Posterior vena cava (tissue), 2 donors: ENCODE measurements at regions not wholly inside any gene's neighbourhood (a gene's known extent, or its start where the extent isn't known, plus 50 kb on each side); places are given as distances from the start of the nearest gene placed in this dataset.
"Not testable (repeated sequence)": the region's sequence is repeated elsewhere in the genome, so short reads cannot be mapped to it uniquely, and the experiment has no call there.

Experiments used
- DNase-seq: peaks from one replicate; pipeline ENCODE4 v3.0.0-alpha.2; 2020; ENCODE audit warnings: low spot score
- intact Hi-C, 2 donors: fragments of 100-400 bp; cut with DNase I; formaldehyde crosslinking; loops; one replicate each; pipeline versions ENCODE4 v1.14.1 to v1.14.2; 2022 to 2023
- donor health status: DM: yes; HTN: yes; CAD: no.
- donor health status: DM: yes; HTN: yes; CAD: no.

DNA sequence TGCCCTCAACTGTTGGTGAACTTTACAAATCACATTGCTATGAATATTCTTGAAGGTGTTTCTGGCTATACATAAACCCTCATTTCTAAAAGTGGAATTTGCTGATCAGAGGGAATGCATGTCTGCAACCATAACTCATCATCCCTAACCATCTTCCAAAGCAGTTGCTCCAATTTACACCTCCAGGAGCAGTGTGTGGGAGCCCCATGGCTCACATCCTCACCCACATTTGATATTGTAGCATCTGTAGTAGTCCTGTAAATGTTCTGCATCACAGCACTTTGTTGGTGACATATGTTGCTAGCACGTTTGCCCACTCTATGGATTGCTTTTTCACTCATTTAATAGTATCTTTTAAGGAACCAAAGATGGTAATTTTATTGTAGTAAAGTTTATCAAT lies 183.8 kb upstream of the SMLR1 start:
- DNase-seq, result no peak
- intact Hi-C loops, result no loop called here

DNA sequence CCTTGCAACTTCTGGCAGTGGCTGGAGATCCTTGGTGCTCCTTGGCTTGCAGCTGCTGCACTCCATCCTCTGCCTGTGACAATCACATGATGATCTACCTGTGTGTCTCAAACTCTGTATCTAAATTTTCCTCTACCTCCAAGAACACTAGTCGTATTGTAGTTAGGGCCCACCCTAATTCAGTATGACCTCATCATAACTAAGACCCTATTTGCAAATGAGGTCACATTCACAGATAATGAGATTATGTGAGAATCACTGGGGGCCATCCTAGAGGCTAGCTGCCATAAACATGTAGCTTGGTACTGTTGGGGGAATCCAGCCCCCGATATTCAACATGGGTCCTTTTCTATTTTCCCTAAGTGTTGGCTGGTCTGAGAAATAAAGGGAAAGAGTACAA lies 183.0 kb upstream of the SMLR1 start:
- intact Hi-C loops, result no loop called here
- DNase-seq, result no peak

DNA sequence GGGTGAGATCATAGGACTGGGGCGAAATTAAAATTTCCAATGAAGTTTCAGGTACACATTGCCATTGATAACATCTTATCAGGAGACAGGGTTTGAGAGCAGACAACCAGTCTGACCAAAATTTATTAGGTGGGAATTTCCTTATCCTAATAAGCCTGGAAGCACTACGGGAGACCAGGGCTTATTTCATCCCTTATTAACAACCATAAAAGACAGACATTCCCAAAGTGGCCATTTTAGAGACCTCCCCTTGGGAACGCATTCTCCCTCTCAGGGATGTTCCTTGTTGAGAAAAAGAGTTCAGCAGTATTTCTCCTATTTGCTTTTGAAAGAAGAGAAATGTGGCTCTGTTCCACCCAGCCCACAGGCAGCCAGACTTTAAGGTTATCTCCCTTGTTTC lies 182.4 kb upstream of the SMLR1 start:
- DNase-seq, intact Hi-C loops: not testable (repeated sequence)

DNA sequence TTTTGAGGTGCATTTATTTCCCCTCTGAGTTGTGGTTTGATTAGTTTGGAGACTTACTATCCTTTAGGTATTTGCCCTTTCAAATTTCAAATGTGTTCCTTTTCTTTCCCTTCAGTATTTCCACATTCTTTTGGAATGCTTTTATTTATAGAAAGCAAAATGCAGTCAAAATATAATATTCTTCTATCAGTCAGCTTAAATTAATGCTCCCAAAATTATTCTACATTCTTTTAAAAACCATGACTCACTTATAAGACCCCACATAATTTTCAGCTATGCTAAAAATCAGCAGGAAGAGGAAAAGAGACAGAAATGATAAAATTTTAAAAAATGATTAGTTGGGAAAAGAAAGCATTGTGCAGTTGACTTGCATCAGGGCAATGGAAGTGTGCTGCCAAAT lies 180.0 kb upstream of the SMLR1 start:
- intact Hi-C loops, result no loop called here
- DNase-seq, result no peak

DNA sequence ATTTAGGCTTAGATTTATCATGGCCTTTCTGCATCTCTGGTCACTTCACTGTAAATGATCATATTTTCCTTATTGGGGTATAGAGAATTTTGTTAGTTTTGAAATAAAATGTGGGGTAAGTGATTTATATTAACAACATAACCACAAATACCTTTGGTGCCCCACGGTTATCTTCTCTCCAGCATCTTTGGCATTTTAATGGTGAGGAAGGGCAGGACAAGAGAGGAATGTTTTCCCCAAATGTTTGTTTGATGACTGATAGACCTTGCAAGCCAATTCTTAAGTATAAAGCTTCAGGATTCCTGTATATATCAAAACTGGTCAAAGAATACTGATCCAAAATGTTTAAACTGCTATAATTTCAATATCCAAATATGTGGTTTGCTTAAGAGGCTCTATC lies 171.6 kb upstream of the SMLR1 start:
- intact Hi-C loops, result no loop called here
- no peak for DNase-seq

DNA sequence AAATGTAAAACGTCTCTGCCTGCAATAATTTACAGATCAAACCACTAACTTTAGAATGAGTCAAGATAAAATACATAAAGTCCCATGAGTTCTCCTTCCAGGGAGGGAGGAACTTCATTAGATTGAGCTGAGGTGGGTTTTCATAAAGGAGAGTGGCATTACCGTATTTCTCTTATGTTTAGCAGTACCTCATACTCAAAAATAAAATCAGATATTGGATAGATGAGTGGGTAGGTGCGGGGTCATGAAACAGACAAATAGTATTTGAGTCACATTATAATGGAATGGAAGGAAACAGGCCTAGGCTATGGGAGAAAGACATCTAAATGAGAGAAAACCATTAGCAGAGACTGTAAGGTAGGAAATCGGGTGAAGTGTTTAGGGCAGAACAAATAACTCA lies 166.1 kb upstream of the SMLR1 start:
- intact Hi-C loops, result no loop called here
- DNase-seq, result no peak

DNA sequence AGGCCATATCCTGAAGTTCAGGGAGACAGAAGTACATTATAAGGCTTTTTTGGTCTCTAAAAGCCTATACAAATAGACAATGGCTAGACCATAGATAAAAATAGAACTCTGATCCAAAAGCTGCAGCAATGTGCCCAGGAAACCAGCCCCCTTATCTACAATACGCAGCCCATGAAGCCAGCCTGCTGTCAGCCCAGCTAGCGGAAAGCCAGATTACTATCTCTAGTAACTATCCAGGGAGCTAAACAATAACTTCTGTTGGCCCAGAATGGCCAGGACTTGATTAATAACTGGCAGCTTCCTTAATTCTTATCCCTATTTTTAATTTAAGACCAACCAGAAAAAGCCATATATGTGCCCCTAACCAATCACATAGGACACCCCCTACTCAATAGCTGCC lies 160.4 kb upstream of the SMLR1 start:
- intact Hi-C loops, result no loop called here
- no peak for DNase-seq

DNA sequence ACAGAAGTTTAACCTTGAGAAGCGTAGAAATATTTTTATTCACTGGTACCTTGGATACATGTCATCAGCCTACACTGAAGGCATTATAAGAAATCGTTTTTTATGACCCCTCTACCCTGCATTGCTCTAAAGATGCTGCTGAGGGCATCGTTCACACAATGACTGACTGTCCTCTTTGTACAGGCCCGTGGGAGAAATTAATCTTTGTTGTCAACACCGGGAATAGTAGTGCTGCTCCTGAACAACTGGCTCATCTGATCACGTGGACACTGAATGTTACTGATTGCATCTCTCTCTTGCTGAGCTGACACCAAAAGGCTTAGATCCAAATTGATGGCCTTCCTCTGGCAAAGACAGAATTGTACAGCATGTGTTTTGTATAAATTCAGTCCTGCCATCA lies 157.1 kb upstream of the SMLR1 start:
- no peak for DNase-seq
- intact Hi-C loops, result no loop called here

DNA sequence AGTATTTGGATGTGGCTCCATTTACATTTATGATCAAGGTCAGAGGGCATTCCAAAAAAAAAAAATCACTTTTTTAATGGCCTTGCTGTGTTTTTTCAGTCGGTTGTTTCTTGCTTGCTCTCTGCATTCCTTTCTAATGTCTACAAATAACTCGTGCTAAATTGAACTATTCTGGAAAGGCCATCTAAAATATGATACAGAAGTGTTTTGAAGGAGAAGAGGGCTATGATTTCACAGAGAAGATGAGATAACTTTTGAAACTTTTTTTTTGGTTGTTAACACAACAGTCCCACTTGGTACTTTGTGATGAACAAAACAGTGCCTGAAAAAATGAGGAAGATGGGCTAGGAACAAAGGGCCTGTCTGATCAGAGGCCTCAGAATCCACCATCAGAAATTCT lies 156.1 kb upstream of the SMLR1 start:
- intact Hi-C loops, result no loop called here

DNA sequence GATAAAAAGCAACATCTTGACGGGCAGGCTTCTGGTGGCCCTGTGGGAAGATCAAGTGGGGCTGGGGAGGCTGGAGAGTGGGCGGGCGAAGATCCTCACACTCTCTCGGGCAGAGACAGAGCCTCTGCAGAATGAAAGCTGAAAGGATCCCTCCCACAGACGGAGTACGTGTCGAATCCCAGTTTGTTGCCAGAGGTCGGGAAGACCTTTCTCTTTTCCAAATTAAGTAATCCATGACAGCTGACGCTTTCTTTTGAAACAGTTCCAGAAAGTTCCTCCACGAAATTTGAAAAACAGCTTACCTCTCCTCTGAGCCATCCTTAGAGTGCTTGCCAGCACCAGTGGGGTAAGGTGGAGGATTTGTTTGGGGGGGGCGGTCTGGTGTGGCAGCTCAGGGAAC lies 155.6 kb upstream of the SMLR1 start:
- no peak for DNase-seq
- intact Hi-C loops, result no loop called here

More for the DNA sequence above, 156.1 kb upstream of the SMLR1 start:
- DNase-seq, result no peak

DNA sequence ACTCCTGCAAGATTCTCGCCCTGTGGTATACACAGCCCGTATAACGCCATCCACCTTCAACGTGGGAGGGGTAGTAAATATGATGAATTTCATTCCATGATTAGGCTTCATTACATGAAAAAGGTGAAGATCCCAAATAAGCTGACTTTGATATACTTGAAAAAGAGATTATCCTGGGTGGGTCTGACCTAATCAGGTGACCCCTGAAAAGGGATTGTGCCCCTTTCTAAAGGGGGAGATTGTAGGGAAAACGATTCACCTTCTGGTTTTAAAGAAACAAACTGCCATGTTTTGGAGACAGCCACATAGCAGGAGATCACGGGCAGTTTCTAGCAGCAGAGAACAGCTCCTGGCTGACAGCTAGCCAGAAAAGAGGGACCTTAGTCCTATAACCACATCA lies 155.1 kb upstream of the SMLR1 start:
- intact Hi-C loops, result no loop called here
- no peak for DNase-seq

DNA sequence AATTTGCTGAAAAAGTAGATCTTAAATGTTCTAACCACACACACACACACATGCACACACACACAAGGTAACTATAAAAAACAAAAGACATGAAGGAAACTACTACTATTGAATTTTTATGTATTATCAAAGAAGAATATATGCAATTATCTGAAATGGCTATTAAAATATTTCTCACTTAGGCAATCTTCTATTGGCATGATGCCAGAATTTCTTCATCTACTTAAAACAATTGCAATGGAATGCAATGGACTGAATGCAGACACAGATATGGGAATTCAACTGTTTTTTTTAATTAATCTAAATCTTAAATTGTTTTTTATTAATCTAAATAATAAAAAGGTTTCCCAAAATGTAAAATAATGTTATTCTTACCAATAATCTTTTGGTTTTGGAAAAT lies 152.6 kb upstream of the SMLR1 start:
- DNase-seq, result no peak
- intact Hi-C loops, result no loop called here

DNA sequence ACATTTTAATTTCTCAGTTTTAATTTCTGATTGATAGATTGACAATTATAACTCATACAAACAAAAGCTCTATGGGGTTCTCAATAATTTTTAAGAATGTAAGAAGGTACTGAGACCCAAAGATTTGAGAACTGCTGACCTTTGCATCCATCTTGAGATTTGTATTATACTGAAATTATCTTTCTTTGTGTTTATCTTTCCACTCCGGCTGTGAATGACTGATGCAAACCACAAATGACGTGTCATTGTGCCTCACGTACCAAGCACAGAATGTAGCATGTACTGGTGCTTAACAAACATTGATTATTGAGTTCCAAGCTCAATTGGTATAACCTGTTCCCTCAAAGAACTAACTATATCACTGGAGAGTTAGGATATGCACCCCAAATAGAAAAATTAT lies 152.1 kb upstream of the SMLR1 start:
- no peak for DNase-seq
- intact Hi-C loops, result no loop called here

DNA sequence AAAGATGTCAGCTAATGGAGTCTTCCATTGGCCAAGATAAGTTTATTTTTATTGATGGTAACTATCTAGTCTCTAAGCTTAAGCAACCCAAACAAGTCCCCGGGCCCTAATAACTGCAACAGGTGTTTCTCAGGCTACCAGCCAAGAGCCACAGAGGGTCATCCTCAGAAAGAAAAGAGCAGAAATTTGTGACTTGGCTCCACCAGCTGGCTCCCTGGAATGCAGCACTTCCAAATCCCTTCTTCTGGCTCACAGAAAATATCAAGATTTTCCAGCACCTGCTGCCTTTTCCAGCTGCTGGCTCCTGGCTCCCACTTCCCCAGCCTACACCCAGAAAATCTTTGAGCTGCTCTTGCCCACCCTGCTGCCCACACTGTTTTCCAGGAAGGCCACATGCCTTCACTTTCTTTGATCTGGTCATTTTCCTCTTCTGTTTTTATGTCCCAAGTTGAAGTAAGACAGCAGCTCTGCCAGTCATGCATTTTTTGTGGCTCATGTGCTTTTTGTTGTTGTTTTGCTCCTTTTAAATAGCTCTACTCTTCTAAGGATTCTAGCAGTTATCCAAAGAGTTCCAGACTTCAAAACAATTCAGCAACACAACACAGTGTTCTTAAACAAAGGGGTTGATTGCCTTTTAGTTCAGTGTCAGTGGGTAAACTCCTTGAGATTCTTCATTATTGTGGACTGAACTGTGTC lies 151.0 kb upstream of the SMLR1 start:
- no peak for DNase-seq

DNA sequence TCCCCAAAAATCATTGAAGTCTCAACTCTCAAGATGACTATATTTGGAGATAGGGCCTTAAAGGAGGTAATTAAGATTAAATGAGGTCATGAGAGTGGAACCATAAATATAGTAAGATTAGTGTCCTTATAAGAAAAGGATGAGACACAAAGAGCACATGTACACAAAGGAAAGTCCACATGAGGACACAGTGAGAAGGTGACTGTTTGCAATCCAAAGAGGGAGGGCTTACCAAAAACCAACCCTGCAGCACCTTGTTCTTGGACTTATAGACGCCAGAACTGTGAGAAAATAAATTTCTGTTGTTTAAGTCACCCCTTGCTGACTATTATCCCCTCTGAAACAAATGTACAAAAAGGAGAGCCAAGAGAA lies 150.4 kb upstream of the SMLR1 start:
- no peak for DNase-seq
- intact Hi-C loops, result no loop called here

More for the DNA sequence above, 151.0 kb upstream of the SMLR1 start:
- intact Hi-C loops, result no loop called here

DNA sequence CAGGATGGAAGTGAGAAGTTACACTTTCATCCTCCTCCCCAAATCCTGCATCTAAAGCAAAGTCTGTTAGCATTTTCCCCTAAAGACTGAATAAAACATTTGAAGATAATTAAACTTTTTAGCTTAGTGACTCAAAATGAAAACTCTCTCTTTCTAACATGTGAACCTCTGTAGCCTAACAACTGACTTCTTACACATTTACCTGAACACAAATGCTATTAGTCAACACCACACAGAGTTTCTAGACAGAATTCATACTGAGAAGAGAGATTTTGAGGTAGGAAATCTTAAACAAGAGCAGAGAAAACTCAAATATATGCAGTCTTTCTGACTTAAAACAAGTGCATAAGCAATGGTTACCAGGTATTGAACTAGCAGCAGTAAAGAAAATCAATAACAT lies 149.9 kb upstream of the SMLR1 start:
- no peak for DNase-seq
- intact Hi-C loops, result no loop called here

DNA sequence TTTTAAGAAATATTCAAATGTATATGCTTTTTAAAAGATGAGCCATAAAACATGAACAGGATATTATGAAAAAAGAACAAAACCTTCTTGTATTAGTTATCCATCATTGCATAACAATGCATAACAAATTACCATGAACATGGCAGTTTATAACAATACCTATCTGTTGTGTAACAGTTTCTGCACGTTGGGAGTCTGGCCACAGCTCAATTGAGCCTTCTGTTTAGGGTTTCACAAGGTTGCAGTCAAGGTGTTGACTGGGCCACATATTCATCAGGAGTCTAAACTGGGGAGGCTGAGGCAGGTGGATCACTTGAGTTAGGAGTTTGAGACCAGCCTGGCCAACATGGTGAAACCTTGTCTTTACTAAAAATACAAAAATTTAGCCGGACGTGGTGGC lies 149.4 kb upstream of the SMLR1 start:
- no peak for DNase-seq
- intact Hi-C loops, result no loop called here

DNA sequence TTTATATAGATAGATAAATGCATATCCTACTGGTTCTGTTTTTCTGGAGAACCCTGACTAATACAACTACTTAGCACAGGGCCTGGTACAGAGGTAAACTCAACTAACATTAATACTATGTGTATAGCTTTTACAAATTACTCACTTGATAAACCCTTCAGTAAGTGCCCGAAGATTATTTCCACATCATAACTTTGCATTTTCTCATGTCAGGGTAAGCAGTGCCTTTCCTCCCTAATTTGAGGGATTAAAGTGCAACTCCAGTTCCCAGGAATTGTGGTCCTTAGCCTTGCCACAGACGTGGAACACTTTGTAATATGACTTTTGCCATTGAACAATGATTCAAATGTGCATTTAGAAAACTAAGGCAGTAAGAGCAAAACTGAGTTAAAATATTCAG lies 147.5 kb upstream of the SMLR1 start:
- DNase-seq, result no peak
- intact Hi-C loops, result no loop called here

DNA sequence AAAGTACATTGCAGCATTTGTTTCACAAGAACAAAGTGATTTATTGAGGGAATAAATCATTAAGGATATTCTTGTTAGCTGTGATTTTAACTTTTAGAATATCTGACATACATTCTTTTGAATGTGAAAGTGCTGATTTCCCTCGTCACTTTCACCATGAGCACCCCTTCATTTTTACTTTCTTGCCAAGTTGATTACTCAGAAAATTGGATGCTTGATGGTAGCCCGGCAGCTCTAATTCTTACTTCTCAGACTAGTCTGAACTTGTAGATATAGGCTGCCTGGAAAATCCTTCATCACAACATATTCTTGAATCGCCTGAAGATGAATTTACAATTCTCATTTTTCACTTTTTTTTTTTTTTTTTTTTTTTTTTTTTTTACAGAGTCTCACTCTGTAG lies 147.1 kb upstream of the SMLR1 start:
- intact Hi-C loops, result no loop called here

DNA sequence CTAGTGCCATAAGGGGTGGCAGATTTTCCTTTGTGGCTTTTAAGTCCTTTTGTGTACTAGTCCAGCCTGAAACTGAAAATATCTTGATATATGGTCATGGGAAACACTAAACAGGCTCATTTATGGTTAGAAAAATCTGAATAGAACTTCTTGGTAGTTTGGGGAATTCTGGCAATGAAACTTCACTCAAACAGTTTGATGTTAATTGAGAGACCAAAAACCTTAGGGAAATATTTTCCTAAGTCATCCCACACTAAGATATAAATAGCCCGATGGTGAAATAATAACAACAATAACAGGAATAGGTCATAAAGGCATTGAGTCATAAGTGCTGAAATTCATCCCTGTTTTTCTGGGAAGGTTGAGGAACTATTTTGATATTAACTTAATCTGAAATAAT lies 146.2 kb upstream of the SMLR1 start:
- intact Hi-C loops, result no loop called here
- DNase-seq, result no peak

More for the DNA sequence above, 147.1 kb upstream of the SMLR1 start:
- no peak for DNase-seq

DNA sequence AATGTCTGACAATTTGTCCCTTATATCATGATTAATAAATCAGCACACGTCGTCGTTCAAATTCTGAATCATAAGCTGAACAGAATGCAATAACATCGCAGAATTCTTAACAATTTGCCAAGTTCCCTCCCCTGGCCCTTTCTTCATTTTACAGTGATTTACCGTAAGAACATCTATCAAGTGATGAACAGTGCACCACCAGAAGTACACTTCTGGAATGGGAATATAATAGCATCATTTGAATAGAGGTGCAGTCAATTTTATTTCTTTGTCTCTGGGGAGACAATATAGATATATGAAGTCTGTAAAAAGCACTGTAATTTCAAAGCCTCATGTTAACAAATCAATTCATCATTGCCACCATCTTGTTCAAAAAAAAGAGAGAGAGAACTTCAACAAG lies 145.1 kb upstream of the SMLR1 start:
- intact Hi-C loops, result no loop called here
- DNase-seq, result no peak
